Loucy (cell line): ENCODE measurements at regions not wholly inside any gene's neighbourhood (a gene's known extent, or its start where the extent isn't known, plus 50 kb on each side); places are given as distances from the start of the nearest gene placed in this dataset.
"Not testable (repeated sequence)": the region's sequence is repeated elsewhere in the genome, so short reads cannot be mapped to it uniquely, and the experiment has no call there.

Experiments
- H2AFZ ChIP-seq: fragments of 200-600 bp; sonication (generic); 2 replicates; pipeline ENCODE4 v1.6.0; 2016; ENCODE audit warnings: antibody characterized with exemption, mild to moderate bottlenecking, low read length, moderate library complexity
- H3F3A ChIP-seq: fragments of 200-600 bp; 2 replicates; pipeline ENCODE4 v1.6.0; 2016; ENCODE audit warnings: antibody characterized with exemption, low read depth, mild to moderate bottlenecking
- H3K27me3 ChIP-seq: fragments of 200-600 bp; sonication (generic); 2 replicates; pipeline ENCODE4 v1.6.1; 2014; ENCODE audit warnings: low read length, mild to moderate bottlenecking; ENCODE audit not compliant: insufficient read depth, poor library complexity, severe bottlenecking
- H3K36me3 ChIP-seq: fragments of 200-600 bp; sonication (generic); 2 replicates; pipeline ENCODE4 v1.6.1; 2016; ENCODE audit warnings: low read length; ENCODE audit not compliant: insufficient read depth
- H3K4me1 ChIP-seq: fragments of 200-600 bp; sonication (generic); 2 replicates; pipeline ENCODE4 v1.5.1; 2014; ENCODE audit warnings: low read length, mild to moderate bottlenecking; ENCODE audit not compliant: insufficient read depth, poor library complexity, severe bottlenecking
- H3K4me2 ChIP-seq: fragments of 200-600 bp; sonication (generic); 2 replicates; pipeline ENCODE4 v1.6.0; 2014; ENCODE audit warnings: antibody characterized with exemption, low read length, low read depth, mild to moderate bottlenecking; ENCODE audit not compliant: poor library complexity, severe bottlenecking
- H3K4me3 ChIP-seq: fragments of 200-600 bp; sonication (generic); 2 replicates; pipeline ENCODE4 v1.5.1; 2014; ENCODE audit warnings: low read length, mild to moderate bottlenecking, mixed read lengths; ENCODE audit not compliant: poor library complexity, severe bottlenecking
- H3K79me2 ChIP-seq: fragments of 200-600 bp; sonication (generic); 2 replicates; pipeline ENCODE4 v1.6.1; 2014; ENCODE audit warnings: low read length; ENCODE audit not compliant: insufficient read depth
- H3K9ac ChIP-seq: fragments of 200-600 bp; sonication (generic); 2 replicates; pipeline ENCODE4 v1.6.0; 2014; ENCODE audit warnings: mild to moderate bottlenecking, low read depth, low read length, moderate library complexity; ENCODE audit not compliant: poor library complexity, severe bottlenecking
- H3K9me2 ChIP-seq: fragments of 200-600 bp; sonication (generic); replicated peaks from 2 replicates; pipeline ENCODE4 v1.6.1; 2016; ENCODE audit warnings: low read depth, low read length, mixed read lengths
- H3K9me3 ChIP-seq: fragments of 200-600 bp; sonication (generic); 2 replicates; pipeline ENCODE4 v1.6.1; 2014; ENCODE audit warnings: mild to moderate bottlenecking, antibody characterized with exemption, low read length, low read depth; ENCODE audit not compliant: insufficient read depth
- H4K20me1 ChIP-seq: fragments of 200-600 bp; sonication (generic); 2 replicates; pipeline ENCODE4 v1.6.0; 2014; ENCODE audit warnings: antibody characterized with exemption, low read length, mild to moderate bottlenecking; ENCODE audit not compliant: insufficient read depth, poor library complexity, severe bottlenecking

GRCh38 chr21:5055996-5056962, 5465.1 kb upstream of the TPTE start:
- H3K4me2 ChIP-seq, H3K79me2 ChIP-seq, H3K27me3 ChIP-seq, H3K9me3 ChIP-seq, H3K4me1 ChIP-seq, H2AFZ ChIP-seq, H3F3A ChIP-seq, H3K9ac ChIP-seq, H4K20me1 ChIP-seq, H3K4me3 ChIP-seq, H3K36me3 ChIP-seq, H3K9me2 ChIP-seq: not testable (repeated sequence)

GRCh38 chr21:5057077-5057476, 5464.3 kb upstream of the TPTE start:
- not testable (repeated sequence) for H3F3A ChIP-seq, H3K4me2 ChIP-seq, H3K36me3 ChIP-seq, H3K9me2 ChIP-seq, H4K20me1 ChIP-seq, H2AFZ ChIP-seq, H3K4me3 ChIP-seq, H3K79me2 ChIP-seq, H3K9ac ChIP-seq, H3K27me3 ChIP-seq, H3K4me1 ChIP-seq, H3K9me3 ChIP-seq

- H4K20me1 ChIP-seq, H3K79me2 ChIP-seq, H3K27me3 ChIP-seq, H3K9me2 ChIP-seq, H3K9ac ChIP-seq, H2AFZ ChIP-seq, H3K4me3 ChIP-seq, H3K4me2 ChIP-seq, H3K4me1 ChIP-seq, H3K9me3 ChIP-seq, H3F3A ChIP-seq, H3K36me3 ChIP-seq: not testable (repeated sequence)
Measured at GRCh38 chr21:5060364-5061083, 5460.9 kb upstream of the TPTE start.

GRCh38 chr21:5064581-5065142, 5456.7 kb upstream of the TPTE start:
- H3F3A ChIP-seq, H3K79me2 ChIP-seq: not testable (repeated sequence)

GRCh38 chr21:5065240-5066211, 5455.9 kb upstream of the TPTE start:
- H3K4me1 ChIP-seq, H2AFZ ChIP-seq, H3F3A ChIP-seq, H3K27me3 ChIP-seq, H3K9me3 ChIP-seq, H3K9ac ChIP-seq, H4K20me1 ChIP-seq, H3K4me2 ChIP-seq, H3K4me3 ChIP-seq, H3K36me3 ChIP-seq, H3K79me2 ChIP-seq, H3K9me2 ChIP-seq: not testable (repeated sequence)

More at GRCh38 chr21:5064581-5065142, 5456.7 kb upstream of the TPTE start:
- not testable (repeated sequence) for H3K4me2 ChIP-seq, H2AFZ ChIP-seq, H3K9me3 ChIP-seq, H4K20me1 ChIP-seq, H3K4me3 ChIP-seq, H3K36me3 ChIP-seq, H3K9me2 ChIP-seq, H3K4me1 ChIP-seq, H3K9ac ChIP-seq, H3K27me3 ChIP-seq

GRCh38 chr21:5066682-5067251, 5454.6 kb upstream of the TPTE start:
- H3K4me3 ChIP-seq, H3K9me2 ChIP-seq, H3K27me3 ChIP-seq, H3K79me2 ChIP-seq, H3K36me3 ChIP-seq, H3F3A ChIP-seq, H3K9me3 ChIP-seq, H2AFZ ChIP-seq, H3K9ac ChIP-seq, H3K4me2 ChIP-seq, H3K4me1 ChIP-seq, H4K20me1 ChIP-seq: not testable (repeated sequence)
